ENCODE measurements at regions not wholly inside any gene's neighbourhood (a gene's known extent, or its start where the extent isn't known, plus 50 kb on each side); places are given as distances from the start of the nearest gene placed in this dataset.

DNA sequence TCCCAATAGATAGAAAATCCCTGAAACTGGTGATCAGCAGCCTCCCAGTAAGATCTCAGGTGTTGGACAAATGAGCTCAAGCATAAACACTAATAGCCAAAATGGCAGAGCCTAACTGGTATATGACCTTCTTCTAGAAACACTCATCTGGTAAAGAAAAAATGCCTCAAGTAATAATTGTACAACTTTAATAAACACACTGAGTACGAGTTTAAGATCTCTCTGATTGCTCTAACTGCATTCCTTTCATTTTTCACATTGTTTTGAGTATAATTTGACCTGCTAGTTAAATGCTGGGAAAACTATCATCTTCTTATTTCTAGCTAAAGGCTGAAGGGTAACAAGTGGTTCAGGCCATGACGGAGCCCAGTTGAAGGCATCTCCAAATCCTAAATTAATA, 2009.5 kb upstream of the PCDH20 start (continued):
- TF ChIP-seq NFIC (IDR thresholded peaks at IDR 0.05; ENCODE audit: low read depth, low read length) (no peak), BACH1 (IDR thresholded peaks at IDR 0.05; ENCODE audit: borderline replicate concordance) (no peak)

DNA sequence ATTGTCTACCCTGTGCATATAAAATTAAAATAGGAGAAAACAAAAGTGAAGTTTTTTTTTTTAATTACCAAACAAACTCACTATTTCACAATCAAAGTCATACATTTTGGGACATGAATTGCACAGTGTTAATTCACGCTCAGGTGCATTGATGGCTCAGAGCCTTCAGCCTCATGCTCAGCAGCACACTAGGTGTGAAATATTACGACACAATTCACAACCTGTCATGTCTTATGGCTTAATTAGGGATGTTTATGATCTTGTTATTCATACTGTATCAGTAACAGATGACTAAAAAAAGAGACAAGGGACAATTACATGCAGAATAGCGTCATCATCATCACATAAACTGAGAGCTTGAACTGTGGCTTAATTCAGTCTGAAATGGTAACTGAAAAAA, 2005.5 kb upstream of the PCDH20 start:
- Histone ChIP-seq H3K27ac (ENCODE audit: control insufficient read depth, insufficient read depth) (no peak overlapping the region), H3K9me3 (replicated peaks; ENCODE audit: control insufficient read depth, insufficient read depth, low read length) (no peaks in the 10 kb centered on the region), H2AFZ (ENCODE audit: control insufficient read depth, low read depth, low read length) (no peak overlapping the region), H4K20me1 (ENCODE audit: control insufficient read depth, insufficient read depth) (no peaks in the 10 kb centered on the region), H3K36me3 (ENCODE audit: control insufficient read depth in 2 of 2, insufficient read depth in 2 of 2, low read length in 1 of 2) (no peaks in the 10 kb centered on the region), H3K27me3 (replicated peaks in 1 of 2; ENCODE audit: control insufficient read depth in 2 of 2, insufficient read depth in 2 of 2, low read length in 1 of 2) (no peaks in the 10 kb centered on the region), H3K4me2 (ENCODE audit: control insufficient read depth, insufficient read depth) (no peak overlapping the region), H3K79me2 (ENCODE audit: control insufficient read depth, insufficient read depth, low read length) (no peaks in the 10 kb centered on the region), H3K4me1 (ENCODE audit: control insufficient read depth, insufficient read depth, low read length) (no peaks in the 10 kb centered on the region), H3K9ac (ENCODE audit: control insufficient read depth, insufficient read depth, low read length) (no peak overlapping the region), H3K4me3 (no peak overlapping the region)
- TF ChIP-seq, protein P1, sequence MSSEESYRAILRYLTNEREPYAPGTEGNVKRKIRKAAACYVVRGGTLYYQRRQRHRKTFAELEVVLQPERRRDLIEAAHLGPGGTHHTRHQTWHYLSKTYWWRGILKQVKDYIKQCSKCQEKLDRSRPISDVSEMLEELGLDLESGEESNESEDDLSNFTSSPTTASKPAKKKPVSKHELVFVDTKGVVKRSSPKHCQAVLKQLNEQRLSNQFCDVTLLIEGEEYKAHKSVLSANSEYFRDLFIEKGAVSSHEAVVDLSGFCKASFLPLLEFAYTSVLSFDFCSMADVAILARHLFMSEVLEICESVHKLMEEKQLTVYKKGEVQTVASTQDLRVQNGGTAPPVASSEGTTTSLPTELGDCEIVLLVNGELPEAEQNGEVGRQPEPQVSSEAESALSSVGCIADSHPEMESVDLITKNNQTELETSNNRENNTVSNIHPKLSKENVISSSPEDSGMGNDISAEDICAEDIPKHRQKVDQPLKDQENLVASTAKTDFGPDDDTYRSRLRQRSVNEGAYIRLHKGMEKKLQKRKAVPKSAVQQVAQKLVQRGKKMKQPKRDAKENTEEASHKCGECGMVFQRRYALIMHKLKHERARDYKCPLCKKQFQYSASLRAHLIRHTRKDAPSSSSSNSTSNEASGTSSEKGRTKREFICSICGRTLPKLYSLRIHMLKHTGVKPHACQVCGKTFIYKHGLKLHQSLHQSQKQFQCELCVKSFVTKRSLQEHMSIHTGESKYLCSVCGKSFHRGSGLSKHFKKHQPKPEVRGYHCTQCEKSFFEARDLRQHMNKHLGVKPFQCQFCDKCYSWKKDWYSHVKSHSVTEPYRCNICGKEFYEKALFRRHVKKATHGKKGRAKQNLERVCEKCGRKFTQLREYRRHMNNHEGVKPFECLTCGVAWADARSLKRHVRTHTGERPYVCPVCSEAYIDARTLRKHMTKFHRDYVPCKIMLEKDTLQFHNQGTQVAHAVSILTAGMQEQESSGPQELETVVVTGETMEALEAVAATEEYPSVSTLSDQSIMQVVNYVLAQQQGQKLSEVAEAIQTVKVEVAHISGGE (CRISPR knock-in tag; IDR thresholded peaks at IDR 0.05) = no peak
- TF ChIP-seq ZNF274 (IDR thresholded peaks at IDR 0.05; ENCODE audit: insufficient read depth, insufficient read length) (no peak), SMC3 (IDR thresholded peaks at IDR 0.05; ENCODE audit: borderline replicate concordance, low read length) (no peak), RBBP5 (conservative IDR thresholded peaks at IDR 0.05) (no peak), SUPT20H (IDR thresholded peaks at IDR 0.05; ENCODE audit: borderline replicate concordance, control insufficient read depth, low read depth, low read length) (no peak)
- TF ChIP-seq, protein P2, sequence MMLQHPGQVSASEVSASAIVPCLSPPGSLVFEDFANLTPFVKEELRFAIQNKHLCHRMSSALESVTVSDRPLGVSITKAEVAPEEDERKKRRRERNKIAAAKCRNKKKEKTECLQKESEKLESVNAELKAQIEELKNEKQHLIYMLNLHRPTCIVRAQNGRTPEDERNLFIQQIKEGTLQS (IDR thresholded peaks at IDR 0.05; ENCODE audit: borderline replicate concordance, extremely low read depth, low read depth, low read length) = no peak
- TF ChIP-seq, protein P3, sequence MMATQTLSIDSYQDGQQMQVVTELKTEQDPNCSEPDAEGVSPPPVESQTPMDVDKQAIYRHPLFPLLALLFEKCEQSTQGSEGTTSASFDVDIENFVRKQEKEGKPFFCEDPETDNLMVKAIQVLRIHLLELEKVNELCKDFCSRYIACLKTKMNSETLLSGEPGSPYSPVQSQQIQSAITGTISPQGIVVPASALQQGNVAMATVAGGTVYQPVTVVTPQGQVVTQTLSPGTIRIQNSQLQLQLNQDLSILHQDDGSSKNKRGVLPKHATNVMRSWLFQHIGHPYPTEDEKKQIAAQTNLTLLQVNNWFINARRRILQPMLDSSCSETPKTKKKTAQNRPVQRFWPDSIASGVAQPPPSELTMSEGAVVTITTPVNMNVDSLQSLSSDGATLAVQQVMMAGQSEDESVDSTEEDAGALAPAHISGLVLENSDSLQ (IDR thresholded peaks at IDR 0.05) = no peak
- ChIA-PET SMC1A (ENCODE audit: uncharacterized antibody, unreplicated experiment) (no interaction called here), CTCF (no interaction called here), POLR2A (no interaction called here), RAD21 (ENCODE audit: unreplicated experiment) (no interaction called here)
- intact Hi-C loops (cut with micrococcal nuclease; ENCODE audit: unreplicated experiment) (no loop called here), in situ Hi-C loops (cut with MboI) (no loop called here)
- ATAC-seq (no peak), FAIRE-seq (no peak), DNase-seq (ENCODE audit: low read depth, low spot score) (no peak)
- no TSS peak for BruUV-seq (replicated peaks)
- WGBS (ENCODE audit: insufficient coverage, insufficient replicate concordance, low lambda C conversion rate, missing lambda C conversion rate) = 9% methylated on average over 3 of the region's 3 CpGs
